H1 (cell line): ENCODE measurements at regions not wholly inside any gene's neighbourhood (a gene's known extent, or its start where the extent isn't known, plus 50 kb on each side); places are given as distances from the start of the nearest gene placed in this dataset.

ENCODE experiments used
- CHD1 ChIP-seq: IDR thresholded peaks from 2 replicates; pipeline ENCODE4 v1.6.1; 2012; ENCODE audit warnings: low read depth, low read length, improper control_type of control experiment
- JUND ChIP-seq: IDR thresholded peaks from 2 replicates; pipeline ENCODE4 v1.6.1; 2011; ENCODE audit warnings: mild to moderate bottlenecking, improper control_type of control experiment, low read length
- ZNF274 ChIP-seq: IDR thresholded peaks from 2 replicates; pipeline ENCODE4 v1.7.0; 2012; ENCODE audit warnings: low read length, borderline replicate concordance; ENCODE audit errors: extremely low read depth
- TF ChIP-seq, protein P1 (sequence below): IDR thresholded peaks from 2 replicates; pipeline ENCODE4 v1.6.1; 2012; ENCODE audit warnings: inconsistent platforms

DNA sequence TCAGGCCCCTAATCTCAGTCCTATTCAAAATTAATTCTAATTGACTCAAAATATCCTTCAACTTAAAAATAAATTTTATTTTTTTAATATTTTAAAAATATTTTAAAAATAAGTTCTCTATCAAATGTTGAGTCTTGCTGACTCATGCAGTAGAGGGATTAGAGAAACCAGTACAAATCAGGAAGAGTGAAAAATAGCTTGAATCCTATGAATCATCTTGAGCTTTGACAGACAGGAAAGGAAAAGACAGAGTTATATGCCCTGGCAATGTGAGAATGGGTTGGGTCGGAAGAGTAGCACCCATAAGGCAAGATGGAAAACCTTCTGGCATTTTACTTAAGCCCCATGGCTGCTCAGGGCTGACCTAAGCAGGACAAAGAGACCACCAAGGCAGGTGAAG is 346.6 kb upstream of the RUNX1 start (continued):
- TF ChIP-seq JUND, result no peak
- TF ChIP-seq ZNF274, result no peak
- TF ChIP-seq, protein P1, sequence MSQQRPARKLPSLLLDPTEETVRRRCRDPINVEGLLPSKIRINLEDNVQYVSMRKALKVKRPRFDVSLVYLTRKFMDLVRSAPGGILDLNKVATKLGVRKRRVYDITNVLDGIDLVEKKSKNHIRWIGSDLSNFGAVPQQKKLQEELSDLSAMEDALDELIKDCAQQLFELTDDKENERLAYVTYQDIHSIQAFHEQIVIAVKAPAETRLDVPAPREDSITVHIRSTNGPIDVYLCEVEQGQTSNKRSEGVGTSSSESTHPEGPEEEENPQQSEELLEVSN, result no peak
- TF ChIP-seq CHD1, result no peak
